MM.1S (cell line): ENCODE measurements at regions not wholly inside any gene's neighbourhood (a gene's known extent, or its start where the extent isn't known, plus 50 kb on each side); places are given as distances from the start of the nearest gene placed in this dataset.

Experiments used
- DNase-seq: peaks from one replicate; pipeline ENCODE4 v3.0.0-alpha.2; 2015
- H2AFZ ChIP-seq: fragments of 300-600 bp; sonication (generic); 2 replicates; pipeline ENCODE4 v1.6.0; 2016; ENCODE audit warnings: antibody characterized with exemption, low read length
- H3F3A ChIP-seq: fragments of 300-600 bp; sonication (generic); 2 replicates; pipeline ENCODE4 v1.6.1; 2016; ENCODE audit warnings: mild to moderate bottlenecking, antibody characterized with exemption, low read length, moderate library complexity, mixed read lengths; ENCODE audit not compliant: insufficient read depth
- H3K27ac ChIP-seq: fragments of 300-600 bp; sonication (generic); 2 replicates; pipeline ENCODE4 v1.5.1; 2016; ENCODE audit warnings: mild to moderate bottlenecking, low read length
- H3K27me3 ChIP-seq: fragments of 300-600 bp; sonication (generic); replicated peaks from 2 replicates; pipeline ENCODE4 v1.6.0; 2016; ENCODE audit warnings: low read length; ENCODE audit not compliant: insufficient read depth
- H3K36me3 ChIP-seq: fragments of 300-600 bp; sonication (generic); replicated peaks from 2 replicates; pipeline ENCODE4 v1.6.1; 2016; ENCODE audit warnings: mild to moderate bottlenecking, low read length, mixed read lengths; ENCODE audit not compliant: insufficient read depth
- H3K4me1 ChIP-seq: fragments of 300-600 bp; sonication (generic); 2 replicates; pipeline ENCODE4 v1.6.1; 2016; ENCODE audit warnings: low read length, mixed read lengths
- H3K4me2 ChIP-seq: fragments of 300-600 bp; sonication (generic); 2 replicates; pipeline ENCODE4 v1.6.0; 2016; ENCODE audit warnings: low read depth, low read length
- H3K4me3 ChIP-seq: fragments of 300-600 bp; sonication (generic); 2 replicates; pipeline ENCODE4 v1.5.1; 2016; ENCODE audit warnings: low read length, mixed read lengths
- H3K79me2 ChIP-seq: fragments of 300-600 bp; sonication (generic); 2 replicates; pipeline ENCODE4 v1.6.1; 2016; ENCODE audit warnings: mixed run types, low read length, mixed read lengths
- H3K9ac ChIP-seq: fragments of 300-600 bp; sonication (generic); 2 replicates; pipeline ENCODE4 v1.6.1; 2016; ENCODE audit warnings: low read length, mixed read lengths
- H3K9me2 ChIP-seq: fragments of 300-600 bp; sonication (generic); replicated peaks from 2 replicates; pipeline ENCODE4 v1.6.1; 2016; ENCODE audit warnings: mild to moderate bottlenecking, low read length, mixed read lengths; ENCODE audit not compliant: insufficient read depth
- H3K9me3 ChIP-seq: fragments of 300-600 bp; sonication (generic); replicated peaks from 2 replicates; pipeline ENCODE4 v1.6.1; 2016; ENCODE audit warnings: mild to moderate bottlenecking, low read length, mixed read lengths; ENCODE audit not compliant: insufficient read depth
- H4K20me1 ChIP-seq: fragments of 300-600 bp; sonication (generic); 2 replicates; pipeline ENCODE4 v1.6.1; 2016; ENCODE audit warnings: mild to moderate bottlenecking, low read length, moderate library complexity, mixed read lengths; ENCODE audit not compliant: insufficient read depth
- EZH2 ChIP-seq: fragments of 300-600 bp; sonication (generic); optimal IDR thresholded peaks from 2 replicates; pipeline ENCODE3; 2017; ENCODE audit warnings: low read depth, mild to moderate bottlenecking, antibody characterized with exemption, low read length, mixed read lengths
- EZH2phosphoT487 ChIP-seq: fragments of 300-600 bp; sonication (generic); IDR thresholded peaks from 2 replicates; pipeline ENCODE4 v1.6.1; 2018; ENCODE audit warnings: antibody characterized with exemption, low read length
- TF ChIP-seq, protein P1 (sequence below): fragments of 300-600 bp; sonication (generic); IDR thresholded peaks from 2 replicates; pipeline ENCODE4 v1.5.1; 2016; ENCODE audit warnings: antibody characterized with exemption, low read length, mixed read lengths

DNA sequence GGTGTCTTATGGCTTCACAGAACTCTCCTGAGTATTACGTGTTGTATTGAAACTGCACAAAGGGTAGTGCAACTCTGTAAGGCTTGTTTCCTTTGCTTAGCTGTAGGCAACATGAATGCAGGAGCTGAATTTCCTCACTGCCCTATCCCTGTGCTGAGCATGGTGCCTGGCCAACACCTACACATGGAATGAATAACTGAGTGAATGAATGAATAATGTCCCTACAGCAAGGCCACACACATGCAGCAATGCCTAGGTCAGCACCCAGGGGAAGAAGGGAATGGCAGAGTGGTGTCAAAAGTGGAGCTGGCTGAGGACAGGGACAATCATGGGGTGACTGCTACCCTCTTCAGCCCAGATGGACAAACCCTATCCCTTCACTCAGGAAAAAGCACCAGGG is 655.9 kb downstream of the PTPRU start:
- H2AFZ ChIP-seq = no peak overlapping the region
- H4K20me1 ChIP-seq = no peaks in the 10 kb centered on the region
- no peaks in the 10 kb centered on the region for H3K79me2 ChIP-seq
- no peaks in the 10 kb centered on the region for H3K9me3 ChIP-seq
- no peak overlapping the region for H3K4me2 ChIP-seq
- H3K9me2 ChIP-seq = no peaks in the 10 kb centered on the region
- H3F3A ChIP-seq = no peaks in the 10 kb centered on the region
- no peak for TF ChIP-seq EZH2phosphoT487
- TF ChIP-seq EZH2 = no peak
- TF ChIP-seq, protein P1, sequence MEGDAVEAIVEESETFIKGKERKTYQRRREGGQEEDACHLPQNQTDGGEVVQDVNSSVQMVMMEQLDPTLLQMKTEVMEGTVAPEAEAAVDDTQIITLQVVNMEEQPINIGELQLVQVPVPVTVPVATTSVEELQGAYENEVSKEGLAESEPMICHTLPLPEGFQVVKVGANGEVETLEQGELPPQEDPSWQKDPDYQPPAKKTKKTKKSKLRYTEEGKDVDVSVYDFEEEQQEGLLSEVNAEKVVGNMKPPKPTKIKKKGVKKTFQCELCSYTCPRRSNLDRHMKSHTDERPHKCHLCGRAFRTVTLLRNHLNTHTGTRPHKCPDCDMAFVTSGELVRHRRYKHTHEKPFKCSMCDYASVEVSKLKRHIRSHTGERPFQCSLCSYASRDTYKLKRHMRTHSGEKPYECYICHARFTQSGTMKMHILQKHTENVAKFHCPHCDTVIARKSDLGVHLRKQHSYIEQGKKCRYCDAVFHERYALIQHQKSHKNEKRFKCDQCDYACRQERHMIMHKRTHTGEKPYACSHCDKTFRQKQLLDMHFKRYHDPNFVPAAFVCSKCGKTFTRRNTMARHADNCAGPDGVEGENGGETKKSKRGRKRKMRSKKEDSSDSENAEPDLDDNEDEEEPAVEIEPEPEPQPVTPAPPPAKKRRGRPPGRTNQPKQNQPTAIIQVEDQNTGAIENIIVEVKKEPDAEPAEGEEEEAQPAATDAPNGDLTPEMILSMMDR = no peak
- H3K27me3 ChIP-seq = peaks cover 62% of the 10 kb centered on the region
- no peak overlapping the region for H3K9ac ChIP-seq
- no peak overlapping the region for H3K4me3 ChIP-seq
- no peak overlapping the region for H3K27ac ChIP-seq
- H3K36me3 ChIP-seq = no peaks in the 10 kb centered on the region
- DNase-seq = no peak
- no peaks in the 10 kb centered on the region for H3K4me1 ChIP-seq

DNA sequence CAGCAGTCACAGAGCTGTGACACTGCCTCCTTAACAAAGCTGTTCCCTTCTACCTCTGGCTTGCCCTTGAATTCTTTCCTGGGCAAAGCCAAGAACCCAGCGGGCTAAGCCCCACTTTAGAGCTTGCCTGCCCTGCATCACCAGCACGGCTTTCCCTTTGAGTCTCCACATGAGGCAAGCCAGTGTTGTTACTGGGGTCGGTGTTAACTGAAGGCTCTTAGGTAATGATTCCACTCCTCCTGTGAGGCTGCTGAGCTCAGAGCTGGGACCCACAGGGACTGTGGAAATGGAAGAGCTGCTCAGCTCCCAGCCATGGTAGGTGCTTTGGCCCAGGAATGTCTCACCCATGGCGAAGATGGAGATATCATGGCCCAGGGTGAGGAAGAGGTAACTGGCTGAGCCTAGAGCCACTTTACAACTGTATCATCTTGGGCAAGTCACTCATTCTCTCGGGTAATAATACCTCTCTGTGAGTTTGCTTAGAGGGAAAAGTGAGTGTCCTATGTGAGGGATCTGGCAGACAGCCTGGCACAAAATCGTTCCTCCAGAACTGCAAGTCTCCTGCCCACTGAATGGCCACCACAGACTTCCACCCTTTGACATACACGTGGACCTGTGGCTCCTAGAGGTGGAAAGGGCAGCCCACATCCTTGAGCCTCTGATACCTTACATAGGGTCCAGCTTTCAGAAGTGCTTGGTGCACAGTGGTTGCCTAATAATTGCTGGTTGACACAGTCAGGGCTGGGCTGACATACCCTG is 654.1 kb downstream of the PTPRU start:
- H3K27ac ChIP-seq = no peak overlapping the region
- H3K27me3 ChIP-seq = peaks cover 63% of the 10 kb centered on the region
- no peak for DNase-seq
- no peak overlapping the region for H2AFZ ChIP-seq
- H3K9me3 ChIP-seq = no peaks in the 10 kb centered on the region
- no peaks in the 10 kb centered on the region for H3K36me3 ChIP-seq
- H3K9ac ChIP-seq = no peak overlapping the region
- TF ChIP-seq EZH2phosphoT487 (no peak), EZH2 (no peak)
- TF ChIP-seq, protein P1 = no peak
- no peaks in the 10 kb centered on the region for H3K79me2 ChIP-seq
- H3F3A ChIP-seq = no peaks in the 10 kb centered on the region
- no peaks in the 10 kb centered on the region for H3K4me1 ChIP-seq
- no peak overlapping the region for H3K4me3 ChIP-seq
- no peaks in the 10 kb centered on the region for H3K9me2 ChIP-seq
- no peaks in the 10 kb centered on the region; the same call in 1 of the 2 replicates for H4K20me1 ChIP-seq
- H3K4me2 ChIP-seq = no peak overlapping the region

DNA sequence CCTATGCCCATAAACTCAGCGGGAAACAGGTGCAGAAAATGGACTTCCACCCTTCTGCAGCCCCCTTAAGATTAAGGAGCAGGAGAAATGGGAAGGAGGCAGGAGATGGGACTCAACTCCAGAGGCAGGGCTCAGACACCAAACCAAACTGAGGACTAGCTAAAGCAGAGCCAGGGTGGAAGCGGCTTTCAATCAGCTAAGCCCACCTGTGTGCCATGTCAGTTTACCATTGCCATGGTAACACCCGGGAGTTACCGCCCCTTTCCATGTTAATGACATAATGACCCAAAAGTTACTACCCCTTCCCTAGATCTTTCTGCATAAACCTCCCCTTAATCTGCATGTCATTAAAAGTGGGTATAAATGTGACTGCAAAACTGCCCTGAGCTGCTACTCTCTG is 653.5 kb downstream of the PTPRU start:
- Histone ChIP-seq H3K9ac (no peak overlapping the region), H3K4me3 (no peak overlapping the region), H3K9me2 (no peaks in the 10 kb centered on the region), H3K4me1 (no peaks in the 10 kb centered on the region), H3F3A (no peaks in the 10 kb centered on the region), H3K36me3 (no peaks in the 10 kb centered on the region), H3K9me3 (no peaks in the 10 kb centered on the region), H3K4me2 (no peak overlapping the region), H3K27me3 (peaks cover 62% of the 10 kb centered on the region), H3K79me2 (no peaks in the 10 kb centered on the region), H3K27ac (no peak overlapping the region), H4K20me1 (no peaks in the 10 kb centered on the region; the same call in 1 of the 2 replicates), H2AFZ (no peak overlapping the region)
- no peak for DNase-seq
- no peak for TF ChIP-seq EZH2phosphoT487
- TF ChIP-seq EZH2 = no peak
- TF ChIP-seq, protein P1 = no peak
